Neural cell (in vitro differentiated cells): ENCODE measurements at regions not wholly inside any gene's neighbourhood (a gene's known extent, or its start where the extent isn't known, plus 50 kb on each side); places are given as distances from the start of the nearest gene placed in this dataset.

ENCODE experiments used
- SMC3 ChIP-seq: fragments of 450-650 bp; conservative IDR thresholded peaks from 2 replicates; pipeline ENCODE4 v1.6.1; 2014; ENCODE audit warnings: antibody characterized with exemption, mild to moderate bottlenecking, moderate library complexity; ENCODE audit not compliant: poor library complexity
- TAF1 ChIP-seq: IDR thresholded peaks from 2 replicates; pipeline ENCODE4 v1.6.1; 2012; ENCODE audit warnings: low read depth
- TF ChIP-seq, protein P1 (sequence below): fragments of 450-650 bp; IDR thresholded peaks from 2 replicates; pipeline ENCODE4 v1.5.1; 2014; ENCODE audit warnings: antibody characterized with exemption, mild to moderate bottlenecking, moderate library complexity; ENCODE audit not compliant: poor library complexity, severe bottlenecking
- TF ChIP-seq, protein P2 (sequence below): IDR thresholded peaks from 2 replicates; pipeline ENCODE4 v1.6.1; 2012; ENCODE audit warnings: borderline replicate concordance

DNA sequence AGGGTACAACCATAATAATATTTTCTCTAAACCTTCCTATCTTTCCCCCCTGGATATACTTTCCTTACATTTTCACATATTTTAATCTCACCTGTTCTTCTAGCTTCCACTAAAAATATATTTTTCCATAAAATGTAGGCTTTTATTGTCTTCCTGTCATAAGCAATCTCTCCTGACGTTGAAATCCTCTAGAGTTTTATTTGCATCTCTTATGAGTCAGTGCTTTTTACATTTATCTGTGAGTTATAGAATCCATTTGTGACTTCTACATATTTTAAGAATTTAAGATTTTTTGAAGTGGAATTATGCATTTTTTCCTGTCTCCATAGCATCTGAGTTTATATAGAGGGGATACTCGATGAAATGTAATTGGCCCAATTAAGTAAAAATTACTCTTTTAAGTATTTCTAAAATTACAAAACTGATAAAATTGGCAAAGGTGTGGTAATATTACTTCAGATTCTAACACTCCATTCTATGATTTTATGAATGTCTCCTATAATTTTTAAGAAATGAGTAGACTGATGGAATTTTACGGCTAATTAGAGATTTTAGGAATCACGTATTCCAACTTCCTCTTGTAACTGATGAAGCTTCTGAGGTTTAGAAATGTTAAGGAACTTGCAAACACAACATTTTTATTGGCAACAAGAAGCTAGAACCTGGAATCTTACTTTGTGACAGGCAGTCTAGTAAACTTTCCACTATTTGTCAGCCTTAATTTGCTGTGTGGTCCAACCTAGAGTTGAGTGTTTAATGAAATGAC lies 422.9 kb upstream of the SEMA3A start:
- TF ChIP-seq, protein P1, sequence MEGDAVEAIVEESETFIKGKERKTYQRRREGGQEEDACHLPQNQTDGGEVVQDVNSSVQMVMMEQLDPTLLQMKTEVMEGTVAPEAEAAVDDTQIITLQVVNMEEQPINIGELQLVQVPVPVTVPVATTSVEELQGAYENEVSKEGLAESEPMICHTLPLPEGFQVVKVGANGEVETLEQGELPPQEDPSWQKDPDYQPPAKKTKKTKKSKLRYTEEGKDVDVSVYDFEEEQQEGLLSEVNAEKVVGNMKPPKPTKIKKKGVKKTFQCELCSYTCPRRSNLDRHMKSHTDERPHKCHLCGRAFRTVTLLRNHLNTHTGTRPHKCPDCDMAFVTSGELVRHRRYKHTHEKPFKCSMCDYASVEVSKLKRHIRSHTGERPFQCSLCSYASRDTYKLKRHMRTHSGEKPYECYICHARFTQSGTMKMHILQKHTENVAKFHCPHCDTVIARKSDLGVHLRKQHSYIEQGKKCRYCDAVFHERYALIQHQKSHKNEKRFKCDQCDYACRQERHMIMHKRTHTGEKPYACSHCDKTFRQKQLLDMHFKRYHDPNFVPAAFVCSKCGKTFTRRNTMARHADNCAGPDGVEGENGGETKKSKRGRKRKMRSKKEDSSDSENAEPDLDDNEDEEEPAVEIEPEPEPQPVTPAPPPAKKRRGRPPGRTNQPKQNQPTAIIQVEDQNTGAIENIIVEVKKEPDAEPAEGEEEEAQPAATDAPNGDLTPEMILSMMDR = no peak
- TF ChIP-seq TAF1 (no peak), SMC3 (no peak)
- TF ChIP-seq, protein P2, sequence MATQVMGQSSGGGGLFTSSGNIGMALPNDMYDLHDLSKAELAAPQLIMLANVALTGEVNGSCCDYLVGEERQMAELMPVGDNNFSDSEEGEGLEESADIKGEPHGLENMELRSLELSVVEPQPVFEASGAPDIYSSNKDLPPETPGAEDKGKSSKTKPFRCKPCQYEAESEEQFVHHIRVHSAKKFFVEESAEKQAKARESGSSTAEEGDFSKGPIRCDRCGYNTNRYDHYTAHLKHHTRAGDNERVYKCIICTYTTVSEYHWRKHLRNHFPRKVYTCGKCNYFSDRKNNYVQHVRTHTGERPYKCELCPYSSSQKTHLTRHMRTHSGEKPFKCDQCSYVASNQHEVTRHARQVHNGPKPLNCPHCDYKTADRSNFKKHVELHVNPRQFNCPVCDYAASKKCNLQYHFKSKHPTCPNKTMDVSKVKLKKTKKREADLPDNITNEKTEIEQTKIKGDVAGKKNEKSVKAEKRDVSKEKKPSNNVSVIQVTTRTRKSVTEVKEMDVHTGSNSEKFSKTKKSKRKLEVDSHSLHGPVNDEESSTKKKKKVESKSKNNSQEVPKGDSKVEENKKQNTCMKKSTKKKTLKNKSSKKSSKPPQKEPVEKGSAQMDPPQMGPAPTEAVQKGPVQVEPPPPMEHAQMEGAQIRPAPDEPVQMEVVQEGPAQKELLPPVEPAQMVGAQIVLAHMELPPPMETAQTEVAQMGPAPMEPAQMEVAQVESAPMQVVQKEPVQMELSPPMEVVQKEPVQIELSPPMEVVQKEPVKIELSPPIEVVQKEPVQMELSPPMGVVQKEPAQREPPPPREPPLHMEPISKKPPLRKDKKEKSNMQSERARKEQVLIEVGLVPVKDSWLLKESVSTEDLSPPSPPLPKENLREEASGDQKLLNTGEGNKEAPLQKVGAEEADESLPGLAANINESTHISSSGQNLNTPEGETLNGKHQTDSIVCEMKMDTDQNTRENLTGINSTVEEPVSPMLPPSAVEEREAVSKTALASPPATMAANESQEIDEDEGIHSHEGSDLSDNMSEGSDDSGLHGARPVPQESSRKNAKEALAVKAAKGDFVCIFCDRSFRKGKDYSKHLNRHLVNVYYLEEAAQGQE = no peak
